Esophagus muscularis mucosa (tissue), 4 donors: ENCODE measurements at regions not wholly inside any gene's neighbourhood (a gene's known extent, or its start where the extent isn't known, plus 50 kb on each side); places are given as distances from the start of the nearest gene placed in this dataset.

Experiments used
- DNase-seq: peaks from one replicate; pipeline ENCODE4 v3.0.0-alpha.2; 2017; ENCODE audit errors: extremely low spot score
- H3K27ac ChIP-seq, 4 donors: fragments of 200-600 bp; sonication (generic); replicated peaks in 1 of 4; 1 replicate in 3 of 4; 2 replicates in 1 of 4; pipeline ENCODE4 v1.5.1; 2016 to 2019; ENCODE audit warnings: mild to moderate bottlenecking in 1 of 4
- H3K27me3 ChIP-seq, 4 donors: fragments of 200-600 bp; sonication (generic); one replicate each; pipeline versions ENCODE4 v1.5.1 to v1.6.0; 2016 to 2019
- H3K36me3 ChIP-seq, 4 donors: fragments of 200-600 bp; sonication (generic); one replicate each; pipeline ENCODE4 v1.5.1; 2016 to 2019
- H3K4me1 ChIP-seq, 4 donors: fragments of 200-600 bp; sonication (generic); one replicate each; pipeline ENCODE4 v1.5.1; 2016 to 2019
- H3K4me3 ChIP-seq, 4 donors: fragments of 200-600 bp; sonication (generic); 1 replicate in 2 of 4; 2 replicates in 2 of 4; pipeline ENCODE4 v1.5.1; 2016 to 2019; ENCODE audit warnings: mild to moderate bottlenecking in 4 of 4, moderate library complexity in 1 of 4
- H3K9me3 ChIP-seq, 4 donors: fragments of 200-600 bp; sonication (generic); 1 replicate in 3 of 4; 2 replicates in 1 of 4; pipeline ENCODE4 v1.5.1; 2016 to 2019
- CTCF ChIP-seq, 3 experiments: fragments of 200-600 bp in 2 of 3; fragments of 450-650 bp in 1 of 3; sonication (generic) in 2 of 3; IDR thresholded peaks; one replicate each; pipeline ENCODE4 v1.5.1; 2017 to 2019; ENCODE audit warnings: antibody characterized with exemption in 3 of 3, mild to moderate bottlenecking in 2 of 3, moderate library complexity in 1 of 3
- EP300 ChIP-seq: sonication (generic); formaldehyde crosslinking; IDR thresholded peaks from one replicate; pipeline ENCODE4 v1.6.1; 2017; ENCODE audit warnings: antibody characterized with exemption
- POLR2A ChIP-seq: fragments of 450-650 bp; IDR thresholded peaks from one replicate; pipeline ENCODE4 v1.6.1; 2017; ENCODE audit warnings: antibody characterized with exemption, moderate library complexity, mild to moderate bottlenecking, low read depth
- POLR2AphosphoS5 ChIP-seq, 2 donors: sonication (generic); formaldehyde crosslinking; IDR thresholded peaks; one replicate each; pipeline ENCODE4 v1.6.1; 2017; ENCODE audit warnings: antibody characterized with exemption in 2 of 2
- WGBS: methylation state at CpG from one replicate; pipeline ENCODE4 v1.1.5; 2018; 5-methylcytosine and 5-hydroxymethylcytosine counted together
- intact Hi-C: fragments of 100-400 bp; cut with DNase I; formaldehyde crosslinking; loops from one replicate; pipeline ENCODE4 v1.15.1; 2023

DNA sequence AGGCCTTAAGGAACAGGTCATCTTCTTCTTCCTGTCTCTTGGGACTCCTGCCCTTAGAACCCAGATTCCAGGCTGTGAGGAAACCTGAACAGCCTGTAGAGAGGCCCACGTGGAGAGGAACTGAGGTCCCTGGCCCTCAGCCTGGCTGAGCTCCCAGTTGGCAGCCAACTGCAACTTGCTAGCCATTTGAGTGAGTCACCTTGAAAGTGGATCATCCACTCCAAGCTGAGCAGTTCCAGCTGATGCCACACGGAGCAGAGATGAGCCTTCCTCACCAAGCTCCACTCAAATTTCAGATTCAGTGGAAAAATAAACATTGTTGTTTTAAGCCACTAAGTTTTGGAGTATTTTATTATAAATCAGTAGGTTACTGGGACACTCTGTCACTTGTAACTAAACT, 392.5 kb downstream of the BCOR start:
- TF ChIP-seq CTCF (IDR thresholded peaks at IDR 0.05) (peak in 2 of 3 experiments; percentile 35 to 58), EP300 (no peak), POLR2AphosphoS5 (IDR thresholded peaks at IDR 0.05) (peak; percentile 54 to 58)
- Histone ChIP-seq H3K27me3 (no peaks in the 10 kb centered on the region), H3K4me1 (no peaks in the 10 kb centered on the region), H3K27ac (no peak overlapping the region), H3K9me3 (no peaks in the 10 kb centered on the region), H3K4me3 (no peak overlapping the region), H3K36me3 (no peaks in the 10 kb centered on the region)
- intact Hi-C loops: no loop called here
- WGBS: 4% methylated on average over 2 of the region's 2 CpGs
- no peak for DNase-seq

GRCh38 chrX:39709364-39709763, 388.4 kb downstream of the BCOR start:
- Histone ChIP-seq H3K27ac (no peak overlapping the region), H3K4me3 (no peak overlapping the region), H3K9me3 (no peaks in the 10 kb centered on the region), H3K4me1 (no peaks in the 10 kb centered on the region), H3K27me3 (no peaks in the 10 kb centered on the region), H3K36me3 (no peaks in the 10 kb centered on the region)
- intact Hi-C loops: no loop called here
- 100% methylated on average over 1 of the region's 1 CpG for WGBS
- TF ChIP-seq POLR2AphosphoS5 (IDR thresholded peaks at IDR 0.05): no peak
- TF ChIP-seq EP300: no peak
- no peak for TF ChIP-seq POLR2A
- no peak for TF ChIP-seq CTCF (IDR thresholded peaks at IDR 0.05)
- DNase-seq: no peak

- H3K27ac ChIP-seq: no peak overlapping the region
- H3K9me3 ChIP-seq: no peaks in the 10 kb centered on the region
- H3K36me3 ChIP-seq: no peaks in the 10 kb centered on the region
- TF ChIP-seq CTCF (IDR thresholded peaks at IDR 0.05) (no peak), POLR2AphosphoS5 (IDR thresholded peaks at IDR 0.05) (no peak), EP300 (no peak), POLR2A (no peak)
- 83% methylated on average over 2 of the region's 2 CpGs for WGBS
- DNase-seq: no peak
- H3K4me1 ChIP-seq: no peaks in the 10 kb centered on the region
- H3K4me3 ChIP-seq: no peak overlapping the region
- no peaks in the 10 kb centered on the region for H3K27me3 ChIP-seq
- intact Hi-C loops: no loop called here
These were observed 387.9 kb downstream of the BCOR start for GRCh38 chrX:39709812-39710211.

DNA sequence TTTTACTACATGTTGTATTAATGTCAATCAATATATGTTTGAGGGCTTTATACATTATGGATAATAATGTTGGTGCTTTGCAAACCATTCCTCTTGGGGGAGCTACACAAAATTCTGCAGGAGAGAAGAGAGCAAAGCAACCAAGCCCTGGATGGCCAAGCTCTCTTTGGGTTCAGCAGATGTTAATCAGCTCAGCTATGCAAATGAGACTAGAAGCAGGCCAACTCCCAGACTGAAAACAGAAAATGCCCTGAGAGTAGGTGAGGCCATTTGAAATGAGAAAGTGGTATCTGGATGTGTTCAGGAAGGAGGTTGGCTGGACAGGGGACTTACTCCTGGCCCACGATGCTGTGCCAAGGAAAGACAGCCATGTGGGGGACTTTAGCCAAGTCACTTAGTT, 387.0 kb downstream of the BCOR start:
- DNase-seq: no peak
- Histone ChIP-seq H3K27me3 (no peaks in the 10 kb centered on the region), H3K27ac (no peak overlapping the region), H3K4me1 (no peaks in the 10 kb centered on the region), H3K9me3 (no peaks in the 10 kb centered on the region), H3K36me3 (no peaks in the 10 kb centered on the region), H3K4me3 (no peak overlapping the region)
- no peak for TF ChIP-seq CTCF (IDR thresholded peaks at IDR 0.05)
- TF ChIP-seq EP300: no peak
- TF ChIP-seq POLR2A: no peak
- TF ChIP-seq POLR2AphosphoS5 (IDR thresholded peaks at IDR 0.05): no peak
- intact Hi-C loops: no loop called here
- WGBS: 63% methylated on average over 1 of the region's 1 CpG

DNA sequence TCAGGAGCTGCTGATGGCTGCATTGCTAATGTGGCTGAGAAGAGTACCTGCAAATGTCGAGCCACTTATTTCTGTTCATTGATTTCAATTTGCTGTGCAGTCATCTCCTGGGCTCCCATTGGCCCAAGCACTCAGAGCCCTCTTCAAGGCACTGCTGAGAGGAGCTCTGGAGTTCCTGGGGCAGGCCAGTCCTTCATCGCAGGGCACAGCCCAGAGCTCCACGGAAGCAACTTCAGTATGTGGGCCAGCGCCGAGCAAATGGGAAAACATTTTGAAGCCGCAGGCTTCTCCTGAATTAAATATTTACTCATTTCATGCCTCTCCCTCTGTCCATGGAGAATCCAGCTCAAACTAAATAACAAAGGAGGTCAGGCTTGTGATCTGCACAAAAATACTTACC, 383.3 kb downstream of the BCOR start:
- TF ChIP-seq POLR2A (no peak), CTCF (IDR thresholded peaks at IDR 0.05) (no peak), EP300 (no peak), POLR2AphosphoS5 (IDR thresholded peaks at IDR 0.05) (no peak)
- no peak overlapping the region for H3K27ac ChIP-seq
- H3K9me3 ChIP-seq: no peaks in the 10 kb centered on the region
- H3K4me3 ChIP-seq: no peak overlapping the region
- WGBS: 74% methylated on average over 6 of the region's 6 CpGs
- H3K27me3 ChIP-seq: no peaks in the 10 kb centered on the region
- H3K36me3 ChIP-seq: no peaks in the 10 kb centered on the region
- intact Hi-C loops: no loop called here
- H3K4me1 ChIP-seq: no peaks in the 10 kb centered on the region
- no peak for DNase-seq
